H9 (cell line): ENCODE measurements at regions not wholly inside any gene's neighbourhood (a gene's known extent, or its start where the extent isn't known, plus 50 kb on each side); places are given as distances from the start of the nearest gene placed in this dataset.
A peak's percentile ranks its signal among the peaks of the same experiment; 100 is the strongest.

Source experiments
- DNase-seq: peaks from one replicate; pipeline ENCODE4 v3.0.0-alpha.2; 2017
- H2AFZ ChIP-seq: one replicate; pipeline ENCODE4 v1.6.1; 2013; ENCODE audit warnings: mild to moderate bottlenecking, low read length, control low read depth, moderate library complexity
- H2AK5ac ChIP-seq: 2 replicates; pipeline ENCODE4 v1.6.1; 2013; ENCODE audit warnings: low read length, control low read depth, mixed read lengths; ENCODE audit not compliant: insufficient read length
- H2BK120ac ChIP-seq: one replicate; pipeline ENCODE4 v1.6.1; 2013; ENCODE audit warnings: low read depth, mild to moderate bottlenecking, low read length, control low read depth, inconsistent platforms; ENCODE audit not compliant: poor library complexity, severe bottlenecking
- H2BK12ac ChIP-seq: 2 replicates; pipeline ENCODE4 v1.6.1; 2013; ENCODE audit warnings: low read length, control low read depth, mixed read lengths, low read depth; ENCODE audit not compliant: insufficient read length
- H2BK15ac ChIP-seq: 2 replicates; pipeline ENCODE4 v1.6.1; 2013; ENCODE audit warnings: low read depth, low read length, control low read depth
- H2BK20ac ChIP-seq: one replicate; pipeline ENCODE4 v1.6.1; 2013; ENCODE audit warnings: low read depth, mild to moderate bottlenecking, low read length, control low read depth, inconsistent platforms; ENCODE audit not compliant: poor library complexity, severe bottlenecking
- H2BK5ac ChIP-seq: 2 replicates; pipeline ENCODE4 v1.6.1; 2013; ENCODE audit warnings: low read length, control low read depth, mixed read lengths; ENCODE audit not compliant: insufficient read length
- H3K14ac ChIP-seq: 2 replicates; pipeline ENCODE4 v1.6.1; 2013; ENCODE audit warnings: low read length, control low read depth; ENCODE audit not compliant: insufficient read depth
- H3K18ac ChIP-seq: 2 replicates; pipeline ENCODE4 v1.6.1; 2013; ENCODE audit warnings: low read depth, mild to moderate bottlenecking, mixed read lengths, low read length, control low read depth; ENCODE audit not compliant: insufficient read length
- H3K23ac ChIP-seq: 2 replicates; pipeline ENCODE4 v1.6.1; 2013; ENCODE audit warnings: low read length, control low read depth, mixed read lengths, low read depth; ENCODE audit not compliant: insufficient read length
- H3K23me2 ChIP-seq: 2 replicates; pipeline ENCODE4 v1.6.1; 2013; ENCODE audit warnings: low read depth, mild to moderate bottlenecking, mixed read lengths, low read length, control low read depth; ENCODE audit not compliant: insufficient read length, poor library complexity, severe bottlenecking
- H3K27ac ChIP-seq: 2 replicates; pipeline ENCODE4 v1.5.1; 2013; ENCODE audit warnings: low read length, control low read depth, mixed read lengths, low read depth; ENCODE audit not compliant: insufficient read length
- H3K27me3 ChIP-seq: 2 replicates; pipeline ENCODE4 v1.6.1; 2013; ENCODE audit warnings: low read length, control low read depth, inconsistent platforms; ENCODE audit not compliant: insufficient read depth
- H3K4ac ChIP-seq: 2 replicates; pipeline ENCODE4 v1.6.1; 2013; ENCODE audit warnings: low read depth, mild to moderate bottlenecking, control low read depth, inconsistent platforms, low read length, moderate library complexity
- H3K4me1 ChIP-seq: 2 replicates; pipeline ENCODE4 v1.6.1; 2013; ENCODE audit warnings: low read length, control low read depth, inconsistent platforms; ENCODE audit not compliant: insufficient read depth
- H3K4me2 ChIP-seq: 2 replicates; pipeline ENCODE4 v1.6.1; 2013; ENCODE audit warnings: low read length, control low read depth, mixed read lengths; ENCODE audit not compliant: insufficient read length, insufficient read depth
- H3K56ac ChIP-seq: 2 replicates; pipeline ENCODE4 v1.6.1; 2013; ENCODE audit warnings: low read depth, mild to moderate bottlenecking, mixed read lengths, low read length, control low read depth; ENCODE audit not compliant: insufficient read length
- H3K79me1 ChIP-seq: 2 replicates; pipeline ENCODE4 v1.6.1; 2013; ENCODE audit warnings: low read depth, mild to moderate bottlenecking, moderate library complexity, low read length, control low read depth, inconsistent platforms; ENCODE audit not compliant: insufficient read depth, poor library complexity, severe bottlenecking
- H3K79me2 ChIP-seq: 2 replicates; pipeline ENCODE4 v1.6.1; 2013; ENCODE audit warnings: low read length, control low read depth, inconsistent platforms; ENCODE audit not compliant: insufficient read depth
- H3K9ac ChIP-seq: 2 replicates; pipeline ENCODE4 v1.6.1; 2013; ENCODE audit warnings: low read length, control low read depth, mixed read lengths; ENCODE audit not compliant: insufficient read length; ENCODE audit errors: extremely low read depth
- H3K9me3 ChIP-seq: one replicate; pipeline ENCODE4 v1.6.1; 2013; ENCODE audit warnings: low read depth, low read length, inconsistent platforms; ENCODE audit not compliant: control insufficient read depth
- H3T11ph ChIP-seq: one replicate; pipeline ENCODE4 v1.6.1; 2013; ENCODE audit warnings: mild to moderate bottlenecking, low read length, control low read depth, inconsistent platforms
- H4K20me1 ChIP-seq: one replicate; pipeline ENCODE4 v1.6.1; 2013; ENCODE audit not compliant: control insufficient read depth, insufficient read length, insufficient read depth
- H4K5ac ChIP-seq: 2 replicates; pipeline ENCODE4 v1.6.1; 2013; ENCODE audit warnings: low read depth, mild to moderate bottlenecking, mixed read lengths, low read length, control low read depth; ENCODE audit not compliant: insufficient read length
- H4K8ac ChIP-seq: replicated peaks from 2 replicates; pipeline ENCODE4 v1.6.1; 2013; ENCODE audit warnings: low read length, control low read depth, mixed read lengths, low read depth; ENCODE audit not compliant: insufficient read length
- H4K91ac ChIP-seq: 2 replicates; pipeline ENCODE4 v1.6.1; 2013; ENCODE audit warnings: low read depth, mild to moderate bottlenecking, moderate library complexity, mixed read lengths, low read length, control low read depth; ENCODE audit not compliant: insufficient read length
- H3K27ac Mint-ChIP-seq, 3 experiments: 2 replicates in 2 of 3; 3 replicates in 1 of 3; pipeline ENCODE4 v1.8.0; 2020 to 2021; ENCODE audit warnings: mixed read lengths in 3 of 3, mild to moderate bottlenecking in 1 of 3, moderate library complexity in 1 of 3
- H3K27me3 Mint-ChIP-seq: 2 replicates; pipeline ENCODE4 v1.8.0; 2021; ENCODE audit warnings: low read depth, mild to moderate bottlenecking, moderate library complexity, mixed read lengths
- H3K36me3 Mint-ChIP-seq, 3 experiments: 2 replicates in 2 of 3; 3 replicates in 1 of 3; pipeline ENCODE4 v1.8.0; 2020 to 2021; ENCODE audit warnings: low read depth in 3 of 3, mixed read lengths in 3 of 3; ENCODE audit not compliant: insufficient read depth in 1 of 3
- H3K4me1 Mint-ChIP-seq, 2 experiments: 2 replicates each; pipeline ENCODE4 v1.8.0; 2020; ENCODE audit warnings: mixed read lengths in 2 of 2
- H3K4me3 Mint-ChIP-seq, 2 experiments: 2 replicates in 1 of 2; 3 replicates in 1 of 2; pipeline ENCODE4 v1.8.0; 2020 to 2021; ENCODE audit warnings: mild to moderate bottlenecking in 2 of 2, mixed read lengths in 2 of 2, moderate library complexity in 1 of 2
- H3K9me3 Mint-ChIP-seq, 2 experiments: 2 replicates in 1 of 2; 3 replicates in 1 of 2; pipeline ENCODE4 v1.8.0; 2020; ENCODE audit warnings: mild to moderate bottlenecking in 2 of 2, mixed read lengths in 2 of 2, moderate library complexity in 1 of 2
- CTCF ChIP-seq: fragments of 200-600 bp; sonication (generic); conservative IDR thresholded peaks from 3 replicates; pipeline ENCODE4 v1.8.0; 2021; ENCODE audit warnings: antibody characterized with exemption, mild to moderate bottlenecking

DNA sequence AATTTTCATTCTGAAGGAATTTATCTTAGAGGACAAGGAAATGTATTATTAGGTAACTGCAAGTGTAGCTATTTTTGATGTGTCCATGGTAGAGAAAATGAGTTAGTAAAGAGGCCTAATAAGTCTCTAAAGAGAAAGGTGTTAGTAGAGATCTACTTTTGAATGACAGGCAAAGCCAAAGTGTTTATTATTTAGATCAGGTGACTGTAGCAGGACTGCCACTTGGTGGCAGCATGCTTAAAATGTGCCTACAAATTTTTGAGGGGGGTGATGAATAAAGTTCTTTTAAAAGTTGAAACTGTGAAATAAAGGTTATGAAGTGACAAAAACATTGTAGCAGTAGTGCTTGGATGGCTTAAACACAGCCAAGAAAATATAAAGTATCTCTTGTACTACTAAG, 421.5 kb upstream of the MEIS1 start:
- no peak overlapping the region for H2AK5ac ChIP-seq
- H3K36me3 Mint-ChIP-seq = peaks cover 0 to 5% (median 3%) of the 10 kb centered on the region in 3 experiments; a peak in 3 of 7 replicates
- H3K4me1 ChIP-seq = no peaks in the 10 kb centered on the region
- H3K56ac ChIP-seq = no peak overlapping the region
- no peak overlapping the region for H4K8ac ChIP-seq
- H3K4me3 Mint-ChIP-seq = no peak overlapping the region
- H2BK120ac ChIP-seq = no peak overlapping the region
- H3K4me1 Mint-ChIP-seq = no peaks in the 10 kb centered on the region
- no peak overlapping the region for H2BK5ac ChIP-seq
- no peak overlapping the region for H3K18ac ChIP-seq
- H3K79me2 ChIP-seq = no peaks in the 10 kb centered on the region
- no peaks in the 10 kb centered on the region for H3K79me1 ChIP-seq
- peak; percentile 50 for TF ChIP-seq CTCF
- H3K27me3 Mint-ChIP-seq = no peaks in the 10 kb centered on the region
- no peak overlapping the region for H3K4ac ChIP-seq
- no peak for DNase-seq
- H2BK20ac ChIP-seq = no peak overlapping the region
- no peak overlapping the region for H3K14ac ChIP-seq
- H2BK15ac ChIP-seq = no peak overlapping the region
- H3K27me3 ChIP-seq = no peaks in the 10 kb centered on the region
- no peak overlapping the region for H3K27ac Mint-ChIP-seq
- no peaks in the 10 kb centered on the region for H3K23me2 ChIP-seq
- no peak overlapping the region for H2AFZ ChIP-seq
- no peaks in the 10 kb centered on the region for H4K20me1 ChIP-seq
- no peak overlapping the region for H3T11ph ChIP-seq
- no peak overlapping the region for H3K4me2 ChIP-seq
- H3K9ac ChIP-seq = no peak overlapping the region
- H4K5ac ChIP-seq = no peak overlapping the region
- H3K9me3 Mint-ChIP-seq = peaks cover 4 to 7% of the 10 kb centered on the region in 2 experiments
- H3K27ac ChIP-seq = no peak overlapping the region
- H4K91ac ChIP-seq = no peak overlapping the region
- H2BK12ac ChIP-seq = no peak overlapping the region
- no peak overlapping the region for H3K23ac ChIP-seq
- no peaks in the 10 kb centered on the region for H3K9me3 ChIP-seq
